T-helper 2 cell (primary cell): ENCODE measurements at regions not wholly inside any gene's neighbourhood (a gene's known extent, or its start where the extent isn't known, plus 50 kb on each side); places are given as distances from the start of the nearest gene placed in this dataset.
"Not testable (repeated sequence)": the region's sequence is repeated elsewhere in the genome, so short reads cannot be mapped to it uniquely, and the experiment has no call there.

Experiments used
- DNase-seq, 5 experiments: peaks; one replicate each; pipeline versions ENCODE4 v3.0.0 to v3.0.0-alpha.2; 2012 to 2022

GRCh38 chr4:79174490-79175252, 151.2 kb downstream of the NAA11 start:
- DNase-seq = no peak

- no peak for DNase-seq
Observed at GRCh38 chr4:79173186-79173585, 152.7 kb downstream of the NAA11 start.

- no peak for DNase-seq
Observed at GRCh38 chr4:79170077-79170476, 155.8 kb downstream of the NAA11 start.

- DNase-seq = no peak
Observed at GRCh38 chr4:79164907-79165610, 160.8 kb downstream of the NAA11 start.

GRCh38 chr4:79163981-79164490, 161.8 kb downstream of the NAA11 start:
- peak in 1 of 5 experiments; percentile 35 for DNase-seq

- DNase-seq = no peak
Observed at GRCh38 chr4:79160962-79161361, 164.9 kb downstream of the NAA11 start.

- not testable (repeated sequence) for DNase-seq
Observed at GRCh38 chr4:79158705-79159104, 167.2 kb downstream of the NAA11 start.

GRCh38 chr4:79155336-79155735, 170.5 kb downstream of the NAA11 start:
- DNase-seq = no peak

- no peak for DNase-seq
Observed at GRCh38 chr4:79150820-79151416, 174.9 kb downstream of the NAA11 start.

- no peak for DNase-seq
Observed at GRCh38 chr4:79148369-79148768, 177.5 kb downstream of the NAA11 start.

GRCh38 chr4:79147251-79147650, 178.6 kb downstream of the NAA11 start:
- no peak for DNase-seq

- peak in 1 of 5 experiments; percentile 1 for DNase-seq
Observed at GRCh38 chr4:79141530-79141929, 184.3 kb downstream of the NAA11 start.

- no peak for DNase-seq
Observed at GRCh38 chr4:79134767-79135166, 191.1 kb downstream of the NAA11 start.

- no peak for DNase-seq
Observed at GRCh38 chr4:79132826-79133225, 193.0 kb downstream of the NAA11 start.

- DNase-seq = no peak
Observed at GRCh38 chr4:79121875-79122358, 182.7 kb upstream of the PAQR3 start.

- no peak for DNase-seq
Observed at GRCh38 chr4:79121223-79121622, 182.0 kb upstream of the PAQR3 start.

GRCh38 chr4:79117051-79117450, 177.8 kb upstream of the PAQR3 start:
- not testable (repeated sequence) for DNase-seq

- DNase-seq = no peak
Observed at GRCh38 chr4:79107014-79107413, 167.8 kb upstream of the PAQR3 start.

GRCh38 chr4:79088946-79089691, 149.9 kb upstream of the PAQR3 start:
- no peak for DNase-seq

- DNase-seq = no peak
Observed at GRCh38 chr4:79087071-79087470, 147.8 kb upstream of the PAQR3 start.

GRCh38 chr4:79083406-79084010, 144.3 kb upstream of the PAQR3 start:
- no peak for DNase-seq

- DNase-seq = no peak
Observed at GRCh38 chr4:79082997-79083396, 143.8 kb upstream of the PAQR3 start.
